GM18507 (cell line): ENCODE measurements at regions not wholly inside any gene's neighbourhood (a gene's known extent, or its start where the extent isn't known, plus 50 kb on each side); places are given as distances from the start of the nearest gene placed in this dataset.
"Not testable (repeated sequence)": the region's sequence is repeated elsewhere in the genome, so short reads cannot be mapped to it uniquely, and the experiment has no call there.

ENCODE experiments used
- DNase-seq: peaks from one replicate; pipeline ENCODE4 v3.0.0; 2011; ENCODE audit warnings: low read depth; ENCODE audit not compliant: insufficient read length; ENCODE audit errors: extremely low spot score
- FAIRE-seq: peaks from 2 replicates; lab custom pipeline; 2011; peaks lifted over from hg19 to GRCh38; lab: Jason Lieb, UNC

DNA sequence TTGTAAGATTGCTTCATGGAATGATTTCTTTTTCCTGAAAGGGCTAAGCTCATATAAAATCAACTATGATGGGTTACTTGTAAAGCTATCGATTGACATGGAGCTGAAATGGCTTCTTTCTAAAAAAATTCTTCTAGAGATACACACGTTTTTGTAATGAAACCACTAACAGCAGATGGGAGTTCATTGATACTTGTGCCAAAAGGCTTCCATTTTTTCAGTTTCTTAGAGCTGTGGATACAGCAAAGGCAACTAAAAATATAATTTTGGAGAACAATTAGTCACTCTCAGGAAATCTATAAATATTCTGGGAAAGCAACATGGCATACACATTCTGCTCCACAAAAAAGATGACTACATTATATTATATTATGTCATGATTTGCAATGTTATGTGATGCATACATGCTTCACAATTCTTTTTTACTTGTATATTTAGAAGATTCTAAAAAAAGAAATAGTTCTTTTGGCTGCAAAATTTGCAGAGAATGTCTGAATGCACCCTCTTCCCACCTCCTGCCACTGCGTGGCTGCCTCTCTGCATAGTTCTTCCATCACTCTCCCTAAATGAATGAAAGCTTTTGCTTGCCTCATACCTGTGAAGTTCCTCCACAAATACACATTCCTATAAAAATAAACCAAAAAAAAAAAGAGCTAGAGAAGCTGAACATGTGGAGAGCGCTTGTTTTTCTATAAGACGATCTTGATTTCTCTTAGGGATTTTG is 802.5 kb downstream of the EFNB2 start:
- DNase-seq (no peak), FAIRE-seq (no peak)

DNA sequence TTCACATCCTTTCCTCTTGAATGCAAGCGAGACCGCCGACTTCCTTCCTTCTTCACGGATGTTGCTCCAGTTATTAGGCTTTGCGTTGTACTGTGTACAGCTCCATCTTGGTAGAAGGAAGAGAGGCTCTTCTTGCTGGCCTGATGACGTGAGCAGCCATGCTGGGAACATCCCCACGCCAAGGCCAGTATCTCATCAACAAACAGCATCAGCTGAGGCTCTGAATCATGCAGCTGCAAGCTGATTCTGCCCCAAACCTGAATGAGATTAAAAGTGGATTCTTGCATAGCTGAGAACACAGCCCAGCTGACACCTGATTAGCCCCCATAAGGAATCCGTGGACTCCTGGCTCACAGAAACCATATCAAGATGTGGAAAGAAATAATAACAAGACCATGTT is 809.6 kb downstream of the EFNB2 start:
- DNase-seq (no peak), FAIRE-seq (no peak)

DNA sequence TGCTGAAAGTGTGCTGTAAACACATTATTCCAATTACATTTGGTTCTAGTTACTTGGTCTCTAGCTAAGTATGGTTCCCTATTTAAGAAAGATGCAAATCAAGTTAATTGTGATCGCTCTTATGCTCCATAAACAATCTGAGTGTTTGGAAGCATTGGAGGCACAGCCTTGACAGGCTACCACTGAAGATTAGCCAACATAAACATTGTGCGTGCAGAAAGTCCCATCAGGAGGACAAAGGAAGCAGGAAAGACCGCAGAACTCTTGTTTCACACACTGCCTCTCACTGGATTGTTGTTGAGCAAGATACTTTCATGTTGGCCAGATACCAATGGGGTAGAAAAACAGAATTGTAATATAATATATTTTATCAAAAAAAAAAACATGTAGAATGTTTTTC is 814.4 kb downstream of the EFNB2 start:
- no peak for FAIRE-seq
- DNase-seq = no peak

DNA sequence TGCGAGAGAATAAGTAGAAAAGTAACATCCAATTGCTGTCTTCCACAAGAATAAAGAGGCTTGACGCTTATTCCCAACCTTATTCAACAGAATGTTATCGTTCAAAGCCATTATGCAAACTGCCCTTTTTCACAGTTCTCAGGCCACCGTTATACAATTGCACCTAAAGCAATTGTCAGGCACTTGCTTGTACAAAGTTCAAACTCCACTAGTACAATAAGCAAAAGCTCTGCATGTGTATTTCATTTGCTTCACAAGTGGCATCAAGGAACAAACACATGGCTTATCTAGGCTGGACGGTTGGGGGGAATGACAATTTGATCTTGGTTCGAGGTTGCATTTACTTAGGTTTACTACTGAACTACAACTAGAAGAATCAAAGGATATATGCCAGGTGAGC is 815.6 kb downstream of the EFNB2 start:
- no peak for FAIRE-seq
- no peak for DNase-seq

DNA sequence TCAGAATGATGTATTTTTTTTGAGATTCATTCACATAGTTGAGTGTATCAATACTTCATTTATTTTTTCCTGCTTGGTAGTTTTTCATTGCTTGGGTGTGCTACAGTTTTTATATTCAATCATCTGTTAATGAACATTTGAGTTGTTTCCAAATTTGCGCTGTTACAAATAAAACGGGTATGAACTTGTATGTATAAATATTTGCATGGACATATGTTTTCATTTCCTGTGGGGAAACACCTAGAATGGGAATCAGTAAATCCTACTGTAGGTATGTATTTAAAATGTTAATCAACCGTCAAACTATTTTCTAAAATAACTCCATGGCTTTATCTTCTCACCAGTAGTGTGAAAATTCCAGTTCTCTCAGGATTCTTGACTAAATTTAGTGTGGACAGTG is 826.3 kb downstream of the EFNB2 start:
- DNase-seq (no peak), FAIRE-seq (no peak)

DNA sequence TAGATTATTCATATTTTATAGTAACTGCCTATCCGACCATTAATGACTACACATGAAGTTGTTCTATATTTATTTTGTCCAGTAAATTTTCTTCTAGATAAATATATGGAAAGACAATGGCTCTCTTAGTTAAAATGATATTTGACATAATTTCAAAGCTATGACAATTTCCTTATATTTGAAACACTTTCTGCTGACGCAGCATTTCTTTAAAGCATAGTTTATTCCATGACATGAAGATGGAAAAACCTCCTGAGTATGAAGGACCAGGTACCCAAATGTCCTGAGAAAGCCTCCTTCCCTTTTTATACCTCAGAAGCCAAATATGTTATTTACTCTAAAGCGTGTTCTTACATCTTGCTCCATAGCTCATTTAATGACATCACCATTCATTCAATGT is 831.6 kb downstream of the EFNB2 start:
- DNase-seq (no peak), FAIRE-seq (no peak)

DNA sequence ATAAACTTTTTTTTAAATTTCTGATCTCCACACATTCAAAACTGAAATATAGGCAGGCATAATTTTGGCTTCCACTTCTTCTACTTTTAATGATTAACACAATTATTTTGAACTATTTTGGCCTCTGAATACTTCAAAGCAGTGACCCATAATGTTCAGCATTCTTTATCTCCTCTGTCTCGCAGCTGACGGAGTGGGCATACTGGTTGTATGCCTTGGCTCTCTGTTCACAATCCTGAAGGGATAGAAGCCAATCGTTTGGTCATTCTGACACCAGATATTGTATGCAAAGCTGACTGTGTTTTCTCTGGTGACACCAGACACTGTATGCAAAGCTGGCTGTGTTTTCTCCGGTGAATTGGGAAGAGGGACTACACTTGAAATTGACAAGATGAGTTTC is 833.0 kb downstream of the EFNB2 start:
- DNase-seq (no peak), FAIRE-seq (no peak)

DNA sequence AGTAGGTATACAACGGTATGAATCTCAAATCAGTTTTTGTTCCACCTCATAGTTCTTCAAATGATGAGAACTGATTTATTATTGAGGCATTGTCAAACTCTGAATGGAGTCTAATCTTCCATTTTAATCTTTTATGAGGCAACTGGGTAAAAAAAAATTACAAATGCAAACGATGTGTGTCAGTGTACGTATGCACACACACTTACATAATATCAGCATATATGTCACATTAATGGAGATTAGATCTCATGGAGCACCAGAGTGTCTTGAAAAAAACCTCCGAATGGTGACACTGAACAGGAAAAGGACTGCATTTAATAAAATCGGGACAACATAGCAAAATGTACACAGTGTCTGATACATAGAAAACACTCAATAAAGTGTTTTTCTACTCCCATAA is 842.7 kb downstream of the EFNB2 start:
- DNase-seq = no peak
- FAIRE-seq = no peak

DNA sequence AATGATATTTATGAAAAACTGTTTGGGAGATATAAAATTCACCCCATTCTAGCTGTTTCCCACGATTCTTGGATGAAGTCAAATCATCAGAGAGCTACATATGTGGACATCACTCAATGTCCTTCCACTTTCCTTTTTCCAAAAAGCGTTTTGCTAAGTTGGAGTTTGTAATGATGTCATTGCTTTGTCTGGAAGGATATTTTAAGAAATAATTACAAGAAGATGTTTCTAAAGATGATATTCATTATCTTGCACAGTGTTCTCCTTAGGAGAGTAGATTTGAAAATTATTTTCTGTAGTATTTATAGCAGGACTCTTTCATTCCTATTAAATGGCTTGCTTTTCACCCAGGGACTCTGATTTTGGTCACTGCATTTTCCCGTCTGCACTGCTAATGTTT is 851.2 kb downstream of the EFNB2 start:
- DNase-seq (no peak), FAIRE-seq (no peak)

DNA sequence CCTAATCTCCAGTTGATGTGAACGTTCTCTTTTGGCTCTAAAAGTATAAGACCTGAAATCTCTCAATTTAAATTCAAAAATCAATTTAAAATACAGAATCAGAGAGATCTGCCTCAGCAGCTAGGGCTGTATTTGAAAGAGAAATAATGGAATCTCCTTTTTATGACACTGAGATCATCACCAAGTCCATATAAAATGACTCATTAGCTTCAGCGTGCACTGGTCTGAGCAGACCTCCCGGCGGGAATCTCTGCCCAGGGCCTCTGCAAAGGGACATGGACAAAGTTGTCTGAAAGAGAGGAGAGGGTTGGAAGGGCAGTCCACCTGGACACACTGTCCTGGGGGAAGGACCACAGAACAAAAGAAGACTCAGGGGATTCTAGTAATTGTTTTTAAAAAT is 855.6 kb downstream of the EFNB2 start:
- DNase-seq (no peak), FAIRE-seq (no peak)

DNA sequence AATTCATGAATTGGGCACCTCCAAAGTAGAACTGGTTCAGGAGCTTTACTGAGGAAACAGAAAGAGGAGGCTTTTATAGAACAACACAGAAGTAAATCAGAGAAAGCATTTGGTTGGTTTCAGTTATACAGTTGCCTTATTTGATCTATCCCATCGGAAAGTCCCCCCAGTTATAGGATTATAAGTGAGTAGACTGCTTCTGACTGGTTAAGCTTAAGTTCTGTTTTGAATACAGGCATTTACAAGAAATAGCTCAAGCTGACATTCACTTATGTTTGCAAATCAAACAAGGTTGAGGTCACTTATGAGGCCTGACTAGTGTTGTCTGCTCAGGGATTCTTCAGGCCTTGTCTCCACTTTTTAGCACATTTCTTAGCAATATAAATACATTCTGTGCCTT is 857.4 kb downstream of the EFNB2 start:
- FAIRE-seq (no peak), DNase-seq (no peak)

DNA sequence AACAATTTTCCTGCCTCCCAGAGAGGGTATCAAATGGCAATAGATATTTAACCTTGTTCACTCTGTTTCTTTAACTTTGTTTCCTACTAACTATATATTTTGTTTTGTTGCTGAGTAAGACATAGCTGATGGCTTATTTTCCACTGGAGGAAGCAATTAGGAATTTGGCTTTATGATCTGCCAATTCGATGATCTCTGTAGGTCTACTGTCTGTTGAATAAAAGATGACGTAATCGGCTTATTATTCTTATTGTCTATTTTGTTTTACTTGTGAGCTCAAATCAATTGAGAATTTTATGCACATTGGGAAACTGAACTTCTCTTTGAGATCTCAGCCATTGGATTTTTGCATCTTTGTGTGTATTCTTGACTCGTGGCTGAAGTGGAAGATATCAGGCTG is 862.6 kb downstream of the EFNB2 start:
- DNase-seq (no peak), FAIRE-seq (no peak)

DNA sequence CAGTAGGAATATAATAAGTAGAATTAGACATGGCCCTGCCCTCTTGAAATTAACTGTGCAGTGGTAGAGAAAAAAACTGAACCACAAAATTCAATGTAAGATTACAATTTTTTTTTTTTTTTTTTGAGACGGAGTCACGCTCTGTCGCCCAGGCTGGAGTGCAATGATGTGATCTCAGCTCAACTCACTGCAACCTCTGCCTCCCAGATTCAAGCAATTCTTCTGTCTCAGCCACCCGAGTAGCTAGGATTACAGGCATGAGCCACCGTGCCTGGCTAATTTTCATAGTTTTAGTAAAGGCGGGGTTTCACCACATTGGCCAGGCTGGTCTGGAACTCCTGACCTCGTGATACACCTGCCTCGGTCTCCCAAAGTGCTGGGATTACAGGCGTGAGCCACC is 864.3 kb downstream of the EFNB2 start:
- not testable (repeated sequence) for DNase-seq, FAIRE-seq

DNA sequence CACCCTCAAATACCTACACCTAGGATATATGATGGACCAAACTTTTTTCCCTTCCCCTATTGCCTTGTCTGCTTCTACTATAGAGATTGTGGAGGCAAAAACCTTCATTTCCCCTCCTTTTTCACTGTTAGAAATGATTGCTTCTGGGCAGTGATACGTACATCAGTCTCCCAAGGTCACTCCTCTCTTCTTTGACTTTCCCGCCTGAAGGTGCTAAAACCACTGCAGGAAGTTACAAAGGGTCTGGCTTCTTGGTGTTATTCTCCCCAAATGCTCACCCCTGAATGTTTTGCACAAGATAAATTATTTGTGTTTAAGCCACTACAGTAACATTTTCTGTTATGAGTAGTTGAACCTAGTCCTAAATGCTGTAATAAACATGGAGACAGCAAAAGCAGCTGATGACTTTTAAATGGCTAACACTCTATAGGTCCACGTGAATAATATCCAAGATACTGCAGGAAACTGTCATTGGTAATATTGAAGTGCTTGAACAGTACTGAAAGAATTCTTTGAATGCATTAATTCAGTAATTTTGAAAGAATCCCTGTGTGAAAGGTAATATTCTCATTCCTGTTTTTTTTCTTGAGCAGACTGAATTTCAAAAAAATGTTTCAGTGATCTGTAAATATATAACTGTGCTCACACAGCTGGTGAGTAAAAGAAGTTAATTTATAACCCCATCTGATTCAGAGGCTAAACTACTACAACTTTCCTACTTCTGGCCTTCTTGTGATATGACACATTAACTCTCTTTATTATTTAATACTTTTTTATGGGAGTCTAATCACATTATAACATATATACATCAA is 865.1 kb downstream of the EFNB2 start:
- FAIRE-seq = no peak
- DNase-seq = no peak

DNA sequence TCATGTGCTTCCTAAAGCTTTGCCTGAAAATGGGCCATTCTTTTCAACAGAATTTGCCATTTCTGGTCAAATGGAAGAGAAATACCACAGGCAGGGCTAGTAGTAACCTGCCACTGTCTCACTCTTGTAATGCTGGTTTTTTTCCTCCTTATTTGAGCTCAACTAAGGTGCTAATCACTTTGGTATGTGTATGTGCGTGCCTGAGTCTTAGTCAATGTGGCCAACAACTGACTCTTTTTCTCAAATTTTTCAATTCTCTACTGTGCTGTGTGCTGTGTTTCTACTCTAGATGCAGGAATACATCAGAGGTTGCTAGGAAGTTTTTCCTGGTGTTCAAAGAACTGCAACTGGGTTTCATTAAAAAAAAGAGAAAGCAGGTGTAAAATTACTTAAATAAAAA is 870.2 kb downstream of the EFNB2 start:
- DNase-seq (no peak), FAIRE-seq (no peak)

DNA sequence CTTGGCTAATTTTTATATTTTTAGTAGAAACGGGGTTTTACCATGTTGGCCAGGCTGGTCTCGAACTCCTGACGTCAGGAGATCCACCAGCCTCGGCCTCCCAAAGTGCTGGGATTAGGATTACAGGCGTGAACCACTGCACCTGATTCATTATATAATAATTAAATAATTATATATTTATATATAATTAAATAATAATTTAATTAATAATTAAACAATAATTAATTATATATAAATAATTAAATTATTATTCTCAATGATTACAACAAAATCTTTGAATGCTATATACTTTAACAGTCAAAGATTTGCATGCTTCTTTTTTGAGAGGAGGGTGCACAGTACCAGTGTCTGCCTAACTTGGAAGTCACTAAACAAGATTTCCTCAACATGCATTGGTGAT is 872.3 kb downstream of the EFNB2 start:
- no peak for FAIRE-seq
- DNase-seq = no peak

DNA sequence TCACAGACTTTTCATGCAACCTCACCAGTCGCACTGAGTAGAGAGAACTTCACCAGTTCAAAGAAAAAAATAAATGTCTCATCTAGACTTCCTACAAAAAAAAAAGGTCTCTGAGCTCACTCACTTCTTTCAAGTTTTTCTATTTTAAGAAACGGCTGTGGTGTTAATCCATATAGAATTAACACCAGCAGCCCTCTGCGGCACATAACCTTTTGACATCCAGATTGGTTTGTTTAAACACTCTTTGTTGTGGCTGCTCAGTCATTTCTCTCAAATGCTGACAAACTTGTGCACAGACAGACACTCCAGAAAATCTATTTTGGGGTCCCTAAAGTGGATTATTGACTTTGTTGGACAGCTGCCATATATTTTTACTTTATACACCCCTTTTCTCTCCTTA is 874.9 kb downstream of the EFNB2 start:
- FAIRE-seq = no peak

DNA sequence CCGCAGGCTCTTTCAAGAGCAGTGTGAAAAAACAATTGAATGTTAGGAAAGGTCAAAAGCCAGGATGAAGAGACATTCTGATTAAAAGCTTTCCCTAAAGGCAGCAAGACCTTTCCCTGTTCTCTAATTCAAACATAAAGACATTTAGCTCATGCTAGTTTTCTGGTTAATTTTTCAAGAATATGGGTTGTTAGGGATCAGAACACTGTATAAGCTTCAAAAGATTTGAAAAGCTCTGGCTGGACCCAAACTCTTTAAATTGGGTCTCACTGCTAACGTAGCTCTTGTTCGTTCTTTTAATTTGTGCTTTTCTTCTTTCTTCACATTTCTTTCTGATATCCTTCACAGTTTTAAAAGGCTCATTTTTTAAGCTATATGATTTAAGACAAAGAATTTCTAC is 877.0 kb downstream of the EFNB2 start:
- no peak for DNase-seq
- FAIRE-seq = no peak

More for the DNA sequence above, 874.9 kb downstream of the EFNB2 start:
- DNase-seq = no peak

DNA sequence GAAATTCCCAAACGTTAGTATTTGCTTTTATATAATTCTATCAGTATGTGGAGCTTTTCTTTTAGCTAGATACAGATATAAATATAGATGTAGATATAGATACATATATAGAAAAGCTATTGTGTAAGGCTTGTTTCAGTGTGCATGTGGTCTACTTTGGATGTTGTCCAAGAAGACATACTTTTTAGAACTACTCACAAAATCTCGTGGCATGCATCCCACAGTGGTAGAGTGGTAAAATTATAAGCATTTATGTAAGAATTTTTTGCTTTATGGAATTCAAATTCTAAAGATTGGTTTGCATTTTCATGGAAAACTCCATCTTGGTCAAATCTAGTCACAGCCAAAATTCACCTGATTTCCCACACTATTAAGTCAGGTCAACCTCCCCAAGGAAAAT is 880.4 kb downstream of the EFNB2 start:
- no peak for FAIRE-seq
- no peak for DNase-seq

DNA sequence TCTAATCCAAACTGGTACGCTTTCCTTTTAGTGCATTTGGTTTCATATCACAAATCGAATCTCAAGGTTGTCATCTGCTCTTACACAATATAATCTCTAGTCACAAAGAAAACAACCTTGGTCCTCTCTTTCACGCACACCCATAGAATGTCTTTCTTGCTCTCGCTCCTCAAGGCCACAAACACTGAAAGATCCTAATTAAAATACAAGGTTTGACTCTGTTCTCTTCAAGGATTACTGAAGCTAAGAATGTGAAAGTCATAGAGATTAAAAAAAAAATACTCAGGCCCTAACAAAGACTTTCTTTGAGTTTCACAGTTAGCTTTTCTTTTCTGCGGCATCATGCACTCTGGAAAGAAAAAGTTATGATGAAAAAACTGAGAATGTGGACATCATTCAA is 891.5 kb downstream of the EFNB2 start:
- no peak for FAIRE-seq
- DNase-seq = no peak

DNA sequence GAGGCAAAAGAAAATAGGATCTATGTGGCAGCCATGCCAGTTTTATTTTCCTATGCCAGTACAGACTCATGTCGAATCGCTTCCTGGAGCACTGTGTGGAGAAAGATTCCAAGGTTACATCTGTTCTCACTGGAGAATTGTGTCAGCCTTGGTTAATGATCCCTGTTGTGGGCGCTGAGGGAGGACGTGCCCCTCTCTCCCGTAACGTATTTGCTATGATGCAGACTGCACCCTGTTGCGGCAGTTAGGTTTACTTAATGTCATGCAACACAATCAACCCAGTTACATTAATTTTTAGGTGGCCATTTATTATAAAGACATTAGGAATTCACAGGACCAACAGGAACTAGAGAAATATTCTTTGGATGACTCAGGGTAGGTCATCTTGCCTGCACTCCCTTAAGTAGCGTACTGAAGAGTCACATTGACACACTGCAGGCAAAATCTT is 892.9 kb downstream of the EFNB2 start:
- no peak for DNase-seq
- no peak for FAIRE-seq
